MM.1S (cell line): ENCODE measurements at regions not wholly inside any gene's neighbourhood (a gene's known extent, or its start where the extent isn't known, plus 50 kb on each side); places are given as distances from the start of the nearest gene placed in this dataset.

Source experiments
- DNase-seq: peaks from one replicate; pipeline ENCODE4 v3.0.0-alpha.2; 2015
- H2AFZ ChIP-seq: fragments of 300-600 bp; sonication (generic); 2 replicates; pipeline ENCODE4 v1.6.0; 2016; ENCODE audit warnings: antibody characterized with exemption, low read length
- H3F3A ChIP-seq: fragments of 300-600 bp; sonication (generic); 2 replicates; pipeline ENCODE4 v1.6.1; 2016; ENCODE audit warnings: mild to moderate bottlenecking, antibody characterized with exemption, low read length, moderate library complexity, mixed read lengths; ENCODE audit not compliant: insufficient read depth
- H3K27ac ChIP-seq: fragments of 300-600 bp; sonication (generic); 2 replicates; pipeline ENCODE4 v1.5.1; 2016; ENCODE audit warnings: mild to moderate bottlenecking, low read length
- H3K27me3 ChIP-seq: fragments of 300-600 bp; sonication (generic); replicated peaks from 2 replicates; pipeline ENCODE4 v1.6.0; 2016; ENCODE audit warnings: low read length; ENCODE audit not compliant: insufficient read depth
- H3K36me3 ChIP-seq: fragments of 300-600 bp; sonication (generic); replicated peaks from 2 replicates; pipeline ENCODE4 v1.6.1; 2016; ENCODE audit warnings: mild to moderate bottlenecking, low read length, mixed read lengths; ENCODE audit not compliant: insufficient read depth
- H3K4me1 ChIP-seq: fragments of 300-600 bp; sonication (generic); 2 replicates; pipeline ENCODE4 v1.6.1; 2016; ENCODE audit warnings: low read length, mixed read lengths
- H3K4me2 ChIP-seq: fragments of 300-600 bp; sonication (generic); 2 replicates; pipeline ENCODE4 v1.6.0; 2016; ENCODE audit warnings: low read depth, low read length
- H3K4me3 ChIP-seq: fragments of 300-600 bp; sonication (generic); 2 replicates; pipeline ENCODE4 v1.5.1; 2016; ENCODE audit warnings: low read length, mixed read lengths
- H3K79me2 ChIP-seq: fragments of 300-600 bp; sonication (generic); 2 replicates; pipeline ENCODE4 v1.6.1; 2016; ENCODE audit warnings: mixed run types, low read length, mixed read lengths
- H3K9ac ChIP-seq: fragments of 300-600 bp; sonication (generic); 2 replicates; pipeline ENCODE4 v1.6.1; 2016; ENCODE audit warnings: low read length, mixed read lengths
- H3K9me2 ChIP-seq: fragments of 300-600 bp; sonication (generic); replicated peaks from 2 replicates; pipeline ENCODE4 v1.6.1; 2016; ENCODE audit warnings: mild to moderate bottlenecking, low read length, mixed read lengths; ENCODE audit not compliant: insufficient read depth
- H3K9me3 ChIP-seq: fragments of 300-600 bp; sonication (generic); replicated peaks from 2 replicates; pipeline ENCODE4 v1.6.1; 2016; ENCODE audit warnings: mild to moderate bottlenecking, low read length, mixed read lengths; ENCODE audit not compliant: insufficient read depth
- H4K20me1 ChIP-seq: fragments of 300-600 bp; sonication (generic); 2 replicates; pipeline ENCODE4 v1.6.1; 2016; ENCODE audit warnings: mild to moderate bottlenecking, low read length, moderate library complexity, mixed read lengths; ENCODE audit not compliant: insufficient read depth
- EZH2 ChIP-seq: fragments of 300-600 bp; sonication (generic); optimal IDR thresholded peaks from 2 replicates; pipeline ENCODE3; 2017; ENCODE audit warnings: low read depth, mild to moderate bottlenecking, antibody characterized with exemption, low read length, mixed read lengths
- EZH2phosphoT487 ChIP-seq: fragments of 300-600 bp; sonication (generic); IDR thresholded peaks from 2 replicates; pipeline ENCODE4 v1.6.1; 2018; ENCODE audit warnings: antibody characterized with exemption, low read length
- TF ChIP-seq, protein P1 (sequence below): fragments of 300-600 bp; sonication (generic); IDR thresholded peaks from 2 replicates; pipeline ENCODE4 v1.5.1; 2016; ENCODE audit warnings: antibody characterized with exemption, low read length, mixed read lengths

DNA sequence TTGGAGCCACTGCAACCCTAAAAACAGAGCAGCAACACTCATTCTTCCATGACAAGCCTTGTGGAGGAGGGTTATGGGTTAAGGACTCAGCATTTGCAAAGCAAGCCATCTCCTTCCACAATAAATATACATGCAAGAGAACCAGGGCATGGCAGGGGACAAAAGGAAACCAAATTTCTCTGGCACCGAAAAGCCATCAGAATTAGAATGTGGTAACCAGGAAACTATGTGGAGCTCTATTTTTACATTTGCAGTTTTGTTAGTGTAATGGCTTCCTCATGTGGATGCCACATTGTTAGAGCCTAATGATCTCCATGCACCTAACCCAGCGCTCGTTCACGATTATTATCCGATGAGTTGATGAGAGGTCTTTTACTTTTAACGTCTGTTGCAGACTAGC, 91.7 kb downstream of the NAV1 start:
- Histone ChIP-seq H2AFZ (no peak overlapping the region), H3K27me3 (no peaks in the 10 kb centered on the region), H3K4me3 (no peak overlapping the region), H3K9me3 (no peaks in the 10 kb centered on the region), H3K9ac (no peak overlapping the region), H3K9me2 (no peaks in the 10 kb centered on the region), H3K79me2 (no peaks in the 10 kb centered on the region), H4K20me1 (no peaks in the 10 kb centered on the region), H3K27ac (no peak overlapping the region), H3K36me3 (no peaks in the 10 kb centered on the region), H3F3A (no peaks in the 10 kb centered on the region), H3K4me1 (no peaks in the 10 kb centered on the region), H3K4me2 (no peak overlapping the region)
- DNase-seq, result no peak
- TF ChIP-seq, protein P1, sequence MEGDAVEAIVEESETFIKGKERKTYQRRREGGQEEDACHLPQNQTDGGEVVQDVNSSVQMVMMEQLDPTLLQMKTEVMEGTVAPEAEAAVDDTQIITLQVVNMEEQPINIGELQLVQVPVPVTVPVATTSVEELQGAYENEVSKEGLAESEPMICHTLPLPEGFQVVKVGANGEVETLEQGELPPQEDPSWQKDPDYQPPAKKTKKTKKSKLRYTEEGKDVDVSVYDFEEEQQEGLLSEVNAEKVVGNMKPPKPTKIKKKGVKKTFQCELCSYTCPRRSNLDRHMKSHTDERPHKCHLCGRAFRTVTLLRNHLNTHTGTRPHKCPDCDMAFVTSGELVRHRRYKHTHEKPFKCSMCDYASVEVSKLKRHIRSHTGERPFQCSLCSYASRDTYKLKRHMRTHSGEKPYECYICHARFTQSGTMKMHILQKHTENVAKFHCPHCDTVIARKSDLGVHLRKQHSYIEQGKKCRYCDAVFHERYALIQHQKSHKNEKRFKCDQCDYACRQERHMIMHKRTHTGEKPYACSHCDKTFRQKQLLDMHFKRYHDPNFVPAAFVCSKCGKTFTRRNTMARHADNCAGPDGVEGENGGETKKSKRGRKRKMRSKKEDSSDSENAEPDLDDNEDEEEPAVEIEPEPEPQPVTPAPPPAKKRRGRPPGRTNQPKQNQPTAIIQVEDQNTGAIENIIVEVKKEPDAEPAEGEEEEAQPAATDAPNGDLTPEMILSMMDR, result no peak
- TF ChIP-seq EZH2 (no peak), EZH2phosphoT487 (no peak)

- Histone ChIP-seq H3K4me2 (no peak overlapping the region), H3K9me2 (no peaks in the 10 kb centered on the region), H3K36me3 (no peaks in the 10 kb centered on the region), H3K27me3 (no peaks in the 10 kb centered on the region), H3K79me2 (no peaks in the 10 kb centered on the region), H3F3A (no peaks in the 10 kb centered on the region), H2AFZ (no peak overlapping the region), H4K20me1 (no peaks in the 10 kb centered on the region), H3K9ac (no peak overlapping the region), H3K27ac (no peak overlapping the region), H3K9me3 (no peaks in the 10 kb centered on the region), H3K4me1 (no peaks in the 10 kb centered on the region), H3K4me3 (no peak overlapping the region)
- no peak for DNase-seq
- no peak for TF ChIP-seq EZH2phosphoT487
- no peak for TF ChIP-seq EZH2
- TF ChIP-seq, protein P1, result no peak
These were observed 92.1 kb downstream of the NAV1 start for GRCh38 chr1:201631037-201631436.

DNA sequence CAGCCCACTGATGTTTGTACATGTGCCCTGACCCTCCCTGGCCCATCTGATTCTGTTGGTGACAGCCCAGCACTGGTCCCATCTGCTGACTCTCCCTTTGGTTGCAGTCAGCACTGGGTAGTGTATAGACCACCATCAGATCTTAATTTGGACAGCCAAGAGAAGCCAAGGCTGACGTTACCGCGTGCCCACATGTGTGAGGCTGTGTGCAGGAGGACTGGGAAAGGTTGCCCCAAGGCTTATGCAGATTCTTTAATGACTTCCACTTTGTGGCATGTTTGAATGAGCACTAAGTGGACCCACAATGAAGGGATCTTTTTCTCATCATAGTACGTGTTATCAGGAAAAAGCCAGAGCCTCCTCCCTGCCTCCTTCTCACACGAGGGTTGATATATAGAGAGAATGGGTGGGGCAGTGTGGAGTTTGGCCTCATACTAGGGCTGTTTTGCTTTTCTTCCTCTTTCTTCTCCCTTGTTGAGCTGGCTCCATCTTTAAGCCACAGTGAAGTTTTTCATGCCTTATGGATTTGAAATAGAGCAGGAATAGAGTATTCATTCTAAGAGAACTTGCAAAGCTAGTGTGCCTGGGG, 93.5 kb downstream of the NAV1 start:
- Histone ChIP-seq H3K36me3 (no peaks in the 10 kb centered on the region), H3K4me1 (no peaks in the 10 kb centered on the region), H3K9me2 (no peaks in the 10 kb centered on the region), H2AFZ (no peak overlapping the region), H3K27me3 (no peaks in the 10 kb centered on the region), H3F3A (no peaks in the 10 kb centered on the region), H3K79me2 (no peaks in the 10 kb centered on the region), H4K20me1 (no peaks in the 10 kb centered on the region), H3K9me3 (no peaks in the 10 kb centered on the region), H3K4me2 (no peak overlapping the region), H3K9ac (no peak overlapping the region), H3K27ac (no peak overlapping the region), H3K4me3 (no peak overlapping the region)
- TF ChIP-seq EZH2phosphoT487 (no peak), EZH2 (no peak)
- TF ChIP-seq, protein P1, result no peak
- no peak for DNase-seq
